GM18907 (cell line): ENCODE measurements at regions not wholly inside any gene's neighbourhood (a gene's known extent, or its start where the extent isn't known, plus 50 kb on each side); places are given as distances from the start of the nearest gene placed in this dataset.

ENCODE experiments used
- ATAC-seq: cut with Tn5 transposase; IDR thresholded peaks from one replicate; pipeline ENCODE4 v1.9.1; 2021; ENCODE audit warnings: mild to moderate bottlenecking, moderate library complexity; ENCODE audit not compliant: unreplicated experiment

GRCh38 chr12:91974541-91975085 lies 171.0 kb downstream of the BTG1 start:
- ATAC-seq = no peak

GRCh38 chr12:91973813-91974212 lies 171.8 kb downstream of the BTG1 start:
- no peak for ATAC-seq

- ATAC-seq = no peak
These were observed 172.8 kb downstream of the BTG1 start for GRCh38 chr12:91972896-91973295.

GRCh38 chr12:91968777-91969171 lies 176.9 kb downstream of the BTG1 start:
- ATAC-seq = no peak

DNA sequence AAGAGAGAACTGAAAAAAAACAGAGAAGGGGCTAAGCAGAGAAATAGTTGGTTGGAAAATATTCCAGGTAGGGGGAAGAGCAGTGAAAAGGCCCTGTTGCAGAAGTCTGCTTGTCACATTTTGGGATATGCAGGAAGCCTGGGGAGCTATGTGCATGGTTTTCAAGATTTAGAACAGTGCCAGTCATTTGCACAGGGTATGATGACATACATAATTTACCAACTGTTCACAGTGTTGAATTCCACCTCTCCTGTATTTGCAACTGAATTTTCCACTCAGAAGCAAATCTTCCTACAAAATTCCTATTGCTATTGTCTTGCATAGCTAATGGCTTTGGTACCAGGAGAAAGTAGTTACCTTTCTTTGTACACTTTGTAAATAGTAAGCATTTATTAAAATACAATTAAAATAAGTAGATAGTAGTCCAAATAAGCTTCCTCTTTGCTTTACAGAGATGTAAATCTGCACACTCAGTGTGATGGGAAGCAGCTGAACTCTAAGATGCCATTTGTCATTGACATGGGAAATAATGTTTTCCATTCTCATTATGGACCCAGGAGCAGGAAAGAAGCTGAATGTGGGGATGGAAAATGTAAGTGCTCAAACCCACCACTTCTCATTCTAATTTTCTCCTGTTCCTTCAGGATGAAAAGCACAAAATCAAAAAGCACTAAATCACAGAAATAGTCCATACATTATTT lies 177.4 kb downstream of the BTG1 start:
- ATAC-seq = no peak

DNA sequence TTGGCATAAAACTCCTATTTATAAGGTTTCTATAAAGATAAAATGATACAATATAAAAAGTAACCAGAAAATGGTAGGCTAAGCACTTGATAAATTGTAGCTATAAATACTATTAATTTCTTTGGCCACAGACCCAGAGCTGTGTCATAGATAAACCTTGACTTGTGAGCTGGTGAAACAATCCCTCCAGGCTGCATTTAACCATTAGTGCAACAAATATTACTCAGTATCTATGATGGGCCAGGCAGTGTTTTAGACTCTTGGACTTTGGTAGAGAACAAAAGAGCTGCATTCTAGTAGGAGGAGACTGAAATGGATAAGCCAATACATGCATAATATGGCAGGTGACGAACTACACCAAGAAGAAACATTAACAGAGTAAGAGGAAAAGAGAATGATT lies 178.1 kb downstream of the BTG1 start:
- no peak for ATAC-seq

- ATAC-seq = no peak
These were observed 179.9 kb downstream of the BTG1 start for GRCh38 chr12:91965781-91966180.

GRCh38 chr12:91964501-91964900 lies 181.1 kb downstream of the BTG1 start:
- ATAC-seq = no peak

DNA sequence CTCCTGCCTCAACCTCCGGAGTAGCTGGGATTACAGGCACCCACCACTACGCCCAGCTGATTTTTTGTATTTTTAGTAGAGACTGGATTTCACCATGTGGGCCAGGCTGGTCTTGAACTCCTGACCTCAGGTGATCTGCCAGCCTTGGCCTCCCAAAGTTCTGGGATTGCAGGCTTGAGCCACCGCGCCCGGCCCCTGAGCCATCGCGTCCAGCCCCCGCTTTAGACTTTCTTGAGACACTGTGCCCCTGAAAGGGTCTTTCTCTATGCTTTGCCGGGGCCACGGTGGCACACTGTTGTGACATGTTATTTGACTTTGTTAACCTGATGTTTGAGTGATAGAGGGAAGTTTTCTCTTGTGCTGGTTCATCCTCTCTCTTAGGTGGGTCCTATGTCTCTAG lies 186.4 kb downstream of the BTG1 start:
- ATAC-seq = no peak

DNA sequence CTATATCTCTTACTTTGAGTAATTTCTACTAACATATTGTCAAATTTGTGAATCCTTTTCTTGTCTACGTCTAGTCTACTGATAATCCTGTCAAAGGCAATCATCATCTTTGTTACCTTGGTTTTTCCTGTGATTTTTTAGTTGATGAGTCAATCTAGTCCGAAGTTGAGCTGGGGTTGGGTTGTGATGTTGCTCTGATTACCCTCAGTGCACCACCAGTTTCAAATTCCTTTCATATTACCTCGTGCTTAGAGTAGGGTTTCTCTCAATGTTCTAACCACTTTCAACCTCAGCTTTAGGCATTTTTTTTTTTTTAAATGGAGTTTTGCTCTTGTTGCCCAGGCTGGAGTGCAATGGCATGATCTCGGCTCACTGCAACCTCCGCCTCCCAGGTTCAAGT lies 186.8 kb downstream of the BTG1 start:
- no peak for ATAC-seq

GRCh38 chr12:91954747-91955146 lies 190.9 kb downstream of the BTG1 start:
- ATAC-seq = no peak

DNA sequence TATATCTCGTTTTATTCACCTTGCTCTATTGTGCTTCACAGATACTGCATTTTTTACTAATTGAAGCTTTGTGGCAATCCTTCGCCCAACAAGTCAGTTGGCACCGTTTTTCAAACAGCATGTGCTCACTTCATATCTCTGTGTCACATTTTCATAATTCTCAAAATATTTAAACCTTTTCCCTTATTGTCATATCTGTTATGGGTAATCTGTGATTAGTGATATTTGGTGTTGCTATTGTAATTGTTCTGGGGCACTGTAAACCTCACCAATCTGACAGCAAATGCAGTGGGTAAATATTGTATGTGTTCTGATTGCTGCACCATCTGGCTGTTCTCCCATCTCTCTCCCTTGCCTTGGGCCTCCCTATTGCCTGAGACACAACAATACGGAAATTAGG lies 191.3 kb downstream of the BTG1 start:
- ATAC-seq = no peak

GRCh38 chr12:91952916-91953315 lies 192.7 kb downstream of the BTG1 start:
- no peak for ATAC-seq

DNA sequence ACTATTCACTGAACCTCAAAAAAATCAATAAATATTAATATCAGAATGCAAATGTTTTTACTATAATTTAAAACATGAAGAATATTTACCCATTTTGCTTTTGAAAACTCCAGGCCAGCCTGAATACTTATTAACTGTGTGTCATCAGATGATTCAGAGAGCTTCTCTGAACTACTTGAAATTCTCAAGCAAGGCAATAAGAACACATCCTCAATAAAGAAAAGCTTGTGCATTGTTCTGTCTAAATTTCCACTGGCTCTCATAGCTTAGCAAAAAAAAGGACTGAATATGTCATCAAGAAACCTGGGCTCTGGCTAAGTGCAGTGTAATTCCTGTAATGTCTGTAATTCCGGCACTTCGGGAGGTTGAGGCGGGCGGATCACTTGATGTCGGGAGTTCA lies 194.1 kb downstream of the BTG1 start:
- ATAC-seq = no peak

DNA sequence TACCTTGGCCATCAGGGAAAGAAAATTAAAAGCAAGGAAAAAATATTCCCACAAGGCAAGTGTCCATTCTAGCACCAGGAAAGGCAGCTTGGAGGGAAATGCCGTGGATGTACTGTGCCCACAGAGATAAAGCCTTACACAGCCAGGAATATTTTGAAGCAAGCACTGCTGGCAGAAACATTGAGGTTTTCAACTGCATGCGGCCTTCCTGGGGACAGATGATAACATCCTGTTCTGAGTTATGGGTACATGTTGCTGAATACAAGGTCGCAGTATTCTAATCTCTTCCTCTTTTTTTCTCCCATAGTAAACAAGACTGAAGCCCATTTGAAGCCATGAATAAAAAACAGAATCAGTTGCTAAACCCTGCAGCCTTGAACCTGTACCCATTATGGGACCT lies 197.1 kb downstream of the BTG1 start:
- no peak for ATAC-seq

- peak; percentile 98 for ATAC-seq
These were observed 198.2 kb downstream of the BTG1 start for GRCh38 chr12:91947459-91947858.

DNA sequence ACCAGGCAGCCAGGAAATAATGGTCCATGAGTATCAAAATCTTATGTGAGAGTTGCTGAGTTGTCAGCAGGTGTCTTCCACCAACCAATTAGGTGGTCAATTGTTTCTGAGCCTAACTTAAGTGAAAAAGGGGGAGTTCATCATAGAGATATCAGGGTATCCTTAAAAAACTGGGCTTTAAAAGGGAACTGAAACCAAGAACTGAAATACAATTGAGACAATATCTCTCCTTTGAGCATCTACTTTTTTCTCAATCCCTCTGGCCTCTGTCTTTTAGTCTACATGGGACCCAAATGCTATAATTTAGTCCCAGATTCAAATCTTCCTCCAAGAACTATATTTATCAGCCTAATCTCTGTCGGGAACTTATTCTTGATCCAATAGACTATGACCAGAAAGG lies 201.0 kb downstream of the BTG1 start:
- no peak for ATAC-seq

DNA sequence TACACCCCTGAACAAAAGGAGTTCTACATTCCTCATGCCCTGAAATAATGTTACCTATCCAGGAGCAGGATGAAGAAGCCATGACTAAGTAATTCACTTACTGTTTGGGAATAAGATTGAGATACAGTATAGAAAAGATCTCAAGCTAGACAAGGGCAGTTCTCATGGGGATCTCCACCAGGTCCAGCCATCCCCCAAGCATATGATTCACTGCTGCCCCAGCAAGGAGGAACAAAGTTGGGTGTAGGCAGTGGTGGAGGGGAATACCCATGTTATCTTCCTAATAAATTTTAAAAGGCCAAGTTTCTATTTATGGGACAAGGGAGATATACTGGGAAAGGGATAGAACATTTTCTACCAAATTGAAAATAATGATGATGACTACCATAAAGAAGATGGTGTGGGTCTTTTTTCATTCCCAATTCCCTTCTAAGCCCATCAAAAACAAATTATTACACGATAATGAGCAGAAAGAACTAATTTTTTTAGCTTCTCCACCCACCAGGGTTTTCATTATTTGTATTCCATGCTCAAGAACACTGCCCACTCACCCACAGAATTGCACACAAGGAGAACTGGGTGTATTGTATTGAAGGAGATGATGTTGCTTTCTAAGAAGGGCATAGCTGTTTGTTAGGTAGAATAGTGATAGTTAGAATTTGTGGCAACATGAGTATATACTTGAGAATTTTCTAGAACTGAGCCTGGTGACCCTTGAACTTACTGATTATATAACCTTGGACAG lies 204.6 kb downstream of the BTG1 start:
- ATAC-seq = no peak

DNA sequence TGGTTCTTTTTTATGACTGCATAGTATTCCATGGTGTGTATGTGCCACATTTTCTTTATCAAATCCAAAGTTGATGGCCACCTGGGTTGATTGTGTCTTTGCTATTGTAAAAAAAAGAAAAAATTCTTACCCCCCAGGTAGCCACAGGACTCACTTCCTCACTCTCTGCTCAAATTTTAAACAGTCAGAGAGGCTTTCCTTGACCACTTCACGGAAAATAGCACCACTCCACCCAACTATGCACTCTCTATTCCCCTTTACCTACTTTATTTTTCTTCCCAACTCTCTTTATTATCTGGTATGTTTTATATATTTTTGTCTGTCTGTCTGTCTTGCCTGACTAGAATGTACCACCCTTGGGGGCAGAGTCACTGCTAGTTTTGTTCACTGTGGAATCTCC lies 205.3 kb downstream of the BTG1 start:
- ATAC-seq = no peak

DNA sequence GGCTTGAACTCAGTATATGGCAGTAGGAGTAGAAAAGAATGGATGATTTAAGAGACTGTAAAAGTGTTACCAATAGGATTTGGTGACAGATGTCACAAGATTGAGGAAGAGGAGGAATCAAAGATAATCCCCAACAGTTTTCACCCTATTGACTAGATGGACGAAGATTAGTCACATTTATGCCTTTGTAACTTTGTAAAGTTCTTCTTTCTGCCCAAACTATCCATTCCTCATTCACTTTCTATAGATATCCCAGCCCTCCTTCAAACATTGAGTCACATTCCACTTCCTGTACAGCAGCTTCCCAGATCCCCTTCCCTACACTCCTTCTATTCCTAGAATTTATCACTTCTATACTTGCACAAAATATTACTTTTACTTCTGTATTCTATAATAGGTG lies 207.9 kb downstream of the BTG1 start:
- ATAC-seq = no peak

DNA sequence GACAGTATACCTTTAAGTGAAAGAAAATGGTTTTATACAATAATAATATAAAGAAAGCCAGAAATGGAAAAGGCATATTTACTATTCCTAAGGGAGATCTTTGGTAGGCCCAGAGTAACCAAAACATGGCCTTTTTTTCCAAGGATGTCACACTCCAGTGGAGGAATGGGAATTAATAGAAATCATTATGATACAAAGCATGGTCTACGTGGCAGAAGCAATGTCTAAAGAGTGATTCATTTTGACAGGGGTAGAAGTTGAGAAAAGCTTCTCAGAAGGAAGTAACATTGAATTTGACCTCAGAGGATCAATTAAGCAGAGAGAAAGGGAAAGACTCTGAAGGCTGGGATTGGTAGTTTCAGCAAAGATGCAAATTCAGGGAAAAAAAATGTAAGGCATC lies 208.6 kb downstream of the BTG1 start:
- no peak for ATAC-seq

GRCh38 chr12:91935296-91935695 lies 210.3 kb downstream of the BTG1 start:
- no peak for ATAC-seq
